Fibroblast of villous mesenchyme (primary cell): ENCODE measurements at regions not wholly inside any gene's neighbourhood (a gene's known extent, or its start where the extent isn't known, plus 50 kb on each side); places are given as distances from the start of the nearest gene placed in this dataset.

Source experiments
- DNase-seq: peaks from one replicate; pipeline ENCODE4 v3.0.0-alpha.2; 2010; ENCODE audit warnings: low read depth
- H3K4me3 ChIP-seq: 2 replicates; pipeline ENCODE4 v1.5.1; 2011; ENCODE audit warnings: low read depth, mild to moderate bottlenecking, low read length
- TF ChIP-seq, protein P1 (sequence below): IDR thresholded peaks from 2 replicates; pipeline ENCODE4 v1.5.1; 2012; ENCODE audit warnings: low read depth, mild to moderate bottlenecking, low read length; ENCODE audit not compliant: insufficient read depth

GRCh38 chr22:48098243-48098920 lies 1335.9 kb downstream of the TBC1D22A start:
- H3K4me3 ChIP-seq: no peak overlapping the region
- TF ChIP-seq, protein P1, sequence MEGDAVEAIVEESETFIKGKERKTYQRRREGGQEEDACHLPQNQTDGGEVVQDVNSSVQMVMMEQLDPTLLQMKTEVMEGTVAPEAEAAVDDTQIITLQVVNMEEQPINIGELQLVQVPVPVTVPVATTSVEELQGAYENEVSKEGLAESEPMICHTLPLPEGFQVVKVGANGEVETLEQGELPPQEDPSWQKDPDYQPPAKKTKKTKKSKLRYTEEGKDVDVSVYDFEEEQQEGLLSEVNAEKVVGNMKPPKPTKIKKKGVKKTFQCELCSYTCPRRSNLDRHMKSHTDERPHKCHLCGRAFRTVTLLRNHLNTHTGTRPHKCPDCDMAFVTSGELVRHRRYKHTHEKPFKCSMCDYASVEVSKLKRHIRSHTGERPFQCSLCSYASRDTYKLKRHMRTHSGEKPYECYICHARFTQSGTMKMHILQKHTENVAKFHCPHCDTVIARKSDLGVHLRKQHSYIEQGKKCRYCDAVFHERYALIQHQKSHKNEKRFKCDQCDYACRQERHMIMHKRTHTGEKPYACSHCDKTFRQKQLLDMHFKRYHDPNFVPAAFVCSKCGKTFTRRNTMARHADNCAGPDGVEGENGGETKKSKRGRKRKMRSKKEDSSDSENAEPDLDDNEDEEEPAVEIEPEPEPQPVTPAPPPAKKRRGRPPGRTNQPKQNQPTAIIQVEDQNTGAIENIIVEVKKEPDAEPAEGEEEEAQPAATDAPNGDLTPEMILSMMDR: no peak
- no peak for DNase-seq

DNA sequence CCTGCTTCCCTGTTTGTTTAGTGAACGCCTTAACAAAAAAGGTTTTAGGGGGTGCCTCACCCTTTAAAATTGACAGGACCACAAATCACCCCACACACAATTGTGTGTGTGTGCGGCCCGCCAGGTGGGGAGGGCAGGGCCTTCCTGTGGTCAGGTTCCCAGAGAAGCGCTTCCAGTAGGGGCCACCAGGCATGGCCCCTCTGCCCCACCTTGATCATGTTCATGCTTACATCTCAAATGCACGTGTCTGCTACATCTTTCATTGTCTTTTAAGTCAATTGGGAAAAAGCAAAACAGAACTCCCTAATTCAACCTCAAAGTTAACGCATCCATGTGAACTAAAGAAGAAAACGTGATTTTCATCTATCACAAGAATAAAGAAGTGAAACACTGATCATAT lies 1335.3 kb downstream of the TBC1D22A start:
- TF ChIP-seq, protein P1: no peak
- DNase-seq: no peak

GRCh38 chr22:48096851-48097665 lies 1334.6 kb downstream of the TBC1D22A start:
- H3K4me3 ChIP-seq: no peak overlapping the region
- TF ChIP-seq, protein P1: no peak

More for the DNA sequence above, 1335.3 kb downstream of the TBC1D22A start:
- H3K4me3 ChIP-seq: no peak overlapping the region

DNA sequence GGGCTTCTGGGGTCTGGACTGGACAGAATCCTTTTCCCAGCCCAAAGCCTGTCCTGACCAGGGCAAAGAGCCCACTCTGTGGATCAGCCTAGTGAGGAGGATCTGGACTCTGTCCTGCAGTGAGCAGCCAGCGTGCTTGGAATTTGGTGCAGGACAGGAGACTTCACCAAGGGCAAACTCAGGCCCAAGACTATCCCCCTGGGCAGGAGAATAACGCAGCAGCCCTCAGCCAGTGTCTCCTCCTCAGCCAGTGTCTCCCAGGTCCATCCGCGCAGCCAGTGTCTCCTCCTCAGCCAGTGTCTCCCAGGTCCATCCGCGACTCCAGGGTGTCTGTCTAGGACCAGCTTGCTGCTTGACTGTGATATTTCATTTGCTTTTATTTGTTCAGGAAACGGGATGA lies 1334.0 kb downstream of the TBC1D22A start:
- no peak overlapping the region for H3K4me3 ChIP-seq
- TF ChIP-seq, protein P1: no peak
- no peak for DNase-seq

More at GRCh38 chr22:48096851-48097665, 1334.6 kb downstream of the TBC1D22A start:
- no peak for DNase-seq

- H3K4me3 ChIP-seq: no peak overlapping the region
- TF ChIP-seq, protein P1: no peak
- DNase-seq: no peak
Observed at GRCh38 chr22:48093981-48094380, 1331.5 kb downstream of the TBC1D22A start.

DNA sequence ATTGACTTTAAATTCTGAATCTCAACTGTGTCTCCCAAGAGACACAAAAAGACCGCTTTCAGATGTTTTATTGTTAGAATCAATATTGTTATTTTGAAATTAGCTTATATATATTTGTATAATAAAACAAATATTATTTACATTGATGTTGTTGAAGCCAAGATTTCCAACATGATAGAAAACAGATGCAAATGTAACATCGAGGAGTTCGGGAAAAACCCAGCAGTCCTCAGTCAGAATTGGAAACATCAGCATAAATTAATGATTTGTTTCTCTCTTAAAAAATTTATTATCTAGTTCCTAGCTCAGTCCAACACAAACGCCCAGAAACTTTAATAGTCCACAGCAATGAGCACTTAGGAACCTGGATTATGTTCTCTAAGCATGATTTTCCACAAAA lies 1330.4 kb downstream of the TBC1D22A start:
- no peak overlapping the region for H3K4me3 ChIP-seq
- DNase-seq: no peak
- TF ChIP-seq, protein P1: no peak
